Activated CD8-positive, alpha-beta memory T cell treated with anti-CD3 and anti-CD28 coated beads for 4 hours (primary cell): ENCODE measurements at regions not wholly inside any gene's neighbourhood (a gene's known extent, or its start where the extent isn't known, plus 50 kb on each side); places are given as distances from the start of the nearest gene placed in this dataset.
"Not testable (repeated sequence)": the region's sequence is repeated elsewhere in the genome, so short reads cannot be mapped to it uniquely, and the experiment has no call there.

ENCODE experiments used
- DNase-seq, 2 donors: peaks; one replicate each; pipeline ENCODE4 v3.0.0-alpha.2; 2020; ENCODE audit warnings: low read depth in 2 of 2

- no peak for DNase-seq
These were observed 70.8 kb downstream of the YTHDF1 start for GRCh38 chr20:63145156-63145555.

GRCh38 chr20:63142933-63143332 lies 73.0 kb downstream of the YTHDF1 start:
- no peak for DNase-seq

- DNase-seq = no peak
These were observed 74.4 kb downstream of the YTHDF1 start for GRCh38 chr20:63141531-63141930.

GRCh38 chr20:63140514-63141433 lies 75.2 kb downstream of the YTHDF1 start:
- no peak for DNase-seq

GRCh38 chr20:63139837-63140236 lies 76.1 kb downstream of the YTHDF1 start:
- DNase-seq = no peak

- DNase-seq = no peak
These were observed 76.6 kb downstream of the YTHDF1 start for GRCh38 chr20:63139356-63139755.

GRCh38 chr20:63138855-63139341 lies 77.0 kb downstream of the YTHDF1 start:
- DNase-seq = no peak

- no peak for DNase-seq
These were observed 78.0 kb downstream of the YTHDF1 start for GRCh38 chr20:63137851-63138415.

GRCh38 chr20:63136296-63136695 lies 79.6 kb downstream of the YTHDF1 start:
- no peak for DNase-seq

GRCh38 chr20:63135411-63135810 lies 80.5 kb downstream of the YTHDF1 start:
- DNase-seq = no peak

GRCh38 chr20:63134711-63135361 lies 81.1 kb downstream of the YTHDF1 start:
- DNase-seq = not testable (repeated sequence)

GRCh38 chr20:63134201-63134612 lies 81.7 kb downstream of the YTHDF1 start:
- no peak for DNase-seq

- no peak for DNase-seq
These were observed 82.3 kb downstream of the YTHDF1 start for GRCh38 chr20:63133481-63134091.

- DNase-seq = no peak
These were observed 83.0 kb downstream of the YTHDF1 start for GRCh38 chr20:63132715-63133471.

GRCh38 chr20:63132131-63132714 lies 83.7 kb downstream of the YTHDF1 start:
- no peak for DNase-seq

- DNase-seq = no peak
These were observed 85.0 kb downstream of the YTHDF1 start for GRCh38 chr20:63130658-63131577.

GRCh38 chr20:63129991-63130657 lies 85.8 kb downstream of the YTHDF1 start:
- no peak for DNase-seq

- DNase-seq = no peak
These were observed 86.5 kb downstream of the YTHDF1 start for GRCh38 chr20:63129376-63129965.

- DNase-seq = no peak
These were observed 87.0 kb downstream of the YTHDF1 start for GRCh38 chr20:63128956-63129355.
